ELF-1 (cell line): ENCODE measurements at regions not wholly inside any gene's neighbourhood (a gene's known extent, or its start where the extent isn't known, plus 50 kb on each side); places are given as distances from the start of the nearest gene placed in this dataset.

Experiments
- DNase-seq: peaks from one replicate; pipeline ENCODE4 v3.0.0-alpha.2; 2016; ENCODE audit warnings: low read depth, low spot score

GRCh38 chr1:38336301-38336923, 289.8 kb upstream of the POU3F1 start:
- DNase-seq, result no peak

- DNase-seq, result no peak
Measured at GRCh38 chr1:38334930-38335592, 288.5 kb upstream of the POU3F1 start.

- DNase-seq, result no peak
Measured at GRCh38 chr1:38332649-38333310, 286.2 kb upstream of the POU3F1 start.

GRCh38 chr1:38331496-38332210, 285.1 kb upstream of the POU3F1 start:
- DNase-seq, result peak; percentile 56

GRCh38 chr1:38330799-38331198, 284.2 kb upstream of the POU3F1 start:
- no peak for DNase-seq

- peak; percentile 8 for DNase-seq
Measured at GRCh38 chr1:38329644-38330043, 283.1 kb upstream of the POU3F1 start.

- DNase-seq, result no peak
Measured at GRCh38 chr1:38328278-38329035, 281.9 kb upstream of the POU3F1 start.

GRCh38 chr1:38327559-38327973, 281.0 kb upstream of the POU3F1 start:
- peak; percentile 14 for DNase-seq

- DNase-seq, result no peak
Measured at GRCh38 chr1:38326856-38327255, 280.3 kb upstream of the POU3F1 start.

- DNase-seq, result no peak
Measured at GRCh38 chr1:38326135-38326534, 279.5 kb upstream of the POU3F1 start.

GRCh38 chr1:38312753-38313152, 266.2 kb upstream of the POU3F1 start:
- no peak for DNase-seq

GRCh38 chr1:38310079-38310478, 263.5 kb upstream of the POU3F1 start:
- no peak for DNase-seq

GRCh38 chr1:38308780-38309179, 262.2 kb upstream of the POU3F1 start:
- DNase-seq, result peak; percentile 58

GRCh38 chr1:38305666-38306065, 259.1 kb upstream of the POU3F1 start:
- no peak for DNase-seq

- no peak for DNase-seq
Measured at GRCh38 chr1:38303843-38304242, 257.2 kb upstream of the POU3F1 start.

- no peak for DNase-seq
Measured at GRCh38 chr1:38301040-38301439, 254.4 kb upstream of the POU3F1 start.

GRCh38 chr1:38300616-38301015, 254.0 kb upstream of the POU3F1 start:
- DNase-seq, result no peak

- no peak for DNase-seq
Measured at GRCh38 chr1:38297842-38298241, 251.2 kb upstream of the POU3F1 start.

GRCh38 chr1:38297246-38297645, 250.7 kb upstream of the POU3F1 start:
- no peak for DNase-seq

- no peak for DNase-seq
Measured at GRCh38 chr1:38296047-38296446, 249.5 kb upstream of the POU3F1 start.

- DNase-seq, result no peak
Measured at GRCh38 chr1:38293567-38293966, 247.0 kb upstream of the POU3F1 start.

- DNase-seq, result no peak
Measured at GRCh38 chr1:38292969-38293368, 246.4 kb upstream of the POU3F1 start.
